HG03139 (cell line): ENCODE measurements at regions not wholly inside any gene's neighbourhood (a gene's known extent, or its start where the extent isn't known, plus 50 kb on each side); places are given as distances from the start of the nearest gene placed in this dataset.

ENCODE experiments used
- ATAC-seq: cut with Tn5 transposase; IDR thresholded peaks from one replicate; pipeline ENCODE4 v1.9.1; 2021; ENCODE audit not compliant: unreplicated experiment

- ATAC-seq = no peak
These were observed 600.9 kb downstream of the CCDC171 start for GRCh38 chr9:16153741-16154140.

GRCh38 chr9:16154521-16155078 lies 601.8 kb downstream of the CCDC171 start:
- peak; percentile 62 for ATAC-seq

- no peak for ATAC-seq
These were observed 603.0 kb downstream of the CCDC171 start for GRCh38 chr9:16155878-16156277.

GRCh38 chr9:16157216-16157615 lies 604.4 kb downstream of the CCDC171 start:
- no peak for ATAC-seq

- ATAC-seq = no peak
These were observed 604.8 kb downstream of the CCDC171 start for GRCh38 chr9:16157651-16158050.

- no peak for ATAC-seq
These were observed 605.2 kb downstream of the CCDC171 start for GRCh38 chr9:16158093-16158492.

GRCh38 chr9:16161483-16161882 lies 608.6 kb downstream of the CCDC171 start:
- ATAC-seq = no peak

GRCh38 chr9:16170119-16170518 lies 617.3 kb downstream of the CCDC171 start:
- ATAC-seq = no peak

- no peak for ATAC-seq
These were observed 619.1 kb downstream of the CCDC171 start for GRCh38 chr9:16171911-16172310.

- ATAC-seq = no peak
These were observed 620.0 kb downstream of the CCDC171 start for GRCh38 chr9:16172796-16173195.

- ATAC-seq = no peak
These were observed 622.1 kb downstream of the CCDC171 start for GRCh38 chr9:16174915-16175314.

GRCh38 chr9:16175461-16175860 lies 622.6 kb downstream of the CCDC171 start:
- ATAC-seq = no peak

GRCh38 chr9:16178294-16178693 lies 625.5 kb downstream of the CCDC171 start:
- ATAC-seq = no peak

- no peak for ATAC-seq
These were observed 626.7 kb downstream of the CCDC171 start for GRCh38 chr9:16179566-16179965.

- no peak for ATAC-seq
These were observed 627.2 kb downstream of the CCDC171 start for GRCh38 chr9:16180091-16180490.

- no peak for ATAC-seq
These were observed 627.7 kb downstream of the CCDC171 start for GRCh38 chr9:16180546-16180945.

- ATAC-seq = no peak
These were observed 628.7 kb downstream of the CCDC171 start for GRCh38 chr9:16181539-16181938.

GRCh38 chr9:16182784-16183183 lies 629.9 kb downstream of the CCDC171 start:
- no peak for ATAC-seq

- no peak for ATAC-seq
These were observed 632.3 kb downstream of the CCDC171 start for GRCh38 chr9:16184964-16185646.

GRCh38 chr9:16191191-16191590 lies 638.3 kb downstream of the CCDC171 start:
- ATAC-seq = no peak

GRCh38 chr9:16191691-16192402 lies 639.0 kb downstream of the CCDC171 start:
- no peak for ATAC-seq

- no peak for ATAC-seq
These were observed 639.7 kb downstream of the CCDC171 start for GRCh38 chr9:16192403-16193017.
